Suprapubic skin (tissue), 4 donors: ENCODE measurements at regions not wholly inside any gene's neighbourhood (a gene's known extent, or its start where the extent isn't known, plus 50 kb on each side); places are given as distances from the start of the nearest gene placed in this dataset.

ENCODE experiments used
- EP300 ChIP-seq: sonication (generic); formaldehyde crosslinking; IDR thresholded peaks from one replicate; pipeline ENCODE4 v1.6.1; 2017; ENCODE audit warnings: antibody characterized with exemption
- POLR2AphosphoS5 ChIP-seq, 3 donors: sonication (generic); formaldehyde crosslinking; IDR thresholded peaks; one replicate each; pipeline ENCODE4 v1.6.1; 2017; ENCODE audit warnings: antibody characterized with exemption in 3 of 3
- TF ChIP-seq, protein P1 (sequence below), 2 donors: fragments of 200-600 bp in 1 of 2; fragments of 450-650 bp in 1 of 2; sonication (generic) in 1 of 2; IDR thresholded peaks; one replicate each; pipeline ENCODE4 v1.5.1; 2016 to 2019; ENCODE audit warnings: antibody characterized with exemption in 2 of 2, mild to moderate bottlenecking in 1 of 2, moderate library complexity in 1 of 2

DNA sequence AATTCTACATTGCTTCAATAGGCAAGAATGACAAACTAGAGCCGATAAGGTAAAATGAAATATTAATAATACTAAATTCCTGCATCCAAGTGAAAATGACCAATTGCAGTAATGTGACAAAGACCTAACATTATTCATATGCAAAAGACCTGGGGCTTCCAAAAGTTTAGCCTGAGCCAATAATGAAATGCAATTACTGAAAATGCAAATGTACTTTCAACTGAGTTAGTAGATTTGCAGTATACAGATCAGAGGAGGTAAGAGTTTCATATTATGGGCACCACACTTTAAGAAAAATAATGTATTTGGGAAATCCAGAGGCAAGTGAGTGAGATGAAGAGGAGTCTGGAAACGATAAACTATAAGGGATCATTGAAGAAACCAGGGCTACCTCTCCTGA is 193.7 kb upstream of the GMDS start:
- TF ChIP-seq, protein P1, sequence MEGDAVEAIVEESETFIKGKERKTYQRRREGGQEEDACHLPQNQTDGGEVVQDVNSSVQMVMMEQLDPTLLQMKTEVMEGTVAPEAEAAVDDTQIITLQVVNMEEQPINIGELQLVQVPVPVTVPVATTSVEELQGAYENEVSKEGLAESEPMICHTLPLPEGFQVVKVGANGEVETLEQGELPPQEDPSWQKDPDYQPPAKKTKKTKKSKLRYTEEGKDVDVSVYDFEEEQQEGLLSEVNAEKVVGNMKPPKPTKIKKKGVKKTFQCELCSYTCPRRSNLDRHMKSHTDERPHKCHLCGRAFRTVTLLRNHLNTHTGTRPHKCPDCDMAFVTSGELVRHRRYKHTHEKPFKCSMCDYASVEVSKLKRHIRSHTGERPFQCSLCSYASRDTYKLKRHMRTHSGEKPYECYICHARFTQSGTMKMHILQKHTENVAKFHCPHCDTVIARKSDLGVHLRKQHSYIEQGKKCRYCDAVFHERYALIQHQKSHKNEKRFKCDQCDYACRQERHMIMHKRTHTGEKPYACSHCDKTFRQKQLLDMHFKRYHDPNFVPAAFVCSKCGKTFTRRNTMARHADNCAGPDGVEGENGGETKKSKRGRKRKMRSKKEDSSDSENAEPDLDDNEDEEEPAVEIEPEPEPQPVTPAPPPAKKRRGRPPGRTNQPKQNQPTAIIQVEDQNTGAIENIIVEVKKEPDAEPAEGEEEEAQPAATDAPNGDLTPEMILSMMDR (IDR thresholded peaks at IDR 0.05) = no peak
- TF ChIP-seq EP300 (no peak), POLR2AphosphoS5 (IDR thresholded peaks at IDR 0.05) (no peak)
